Stimulated activated CD8-positive, alpha-beta memory T cell treated with anti-CD3 and anti-CD28 coated beads, Interleukin-4, amount 100 ng/mL, for 24 hours (primary cell): ENCODE measurements at regions not wholly inside any gene's neighbourhood (a gene's known extent, or its start where the extent isn't known, plus 50 kb on each side); places are given as distances from the start of the nearest gene placed in this dataset.

Experiments
- DNase-seq: peaks from one replicate; pipeline ENCODE4 v3.0.0-alpha.2; 2020; ENCODE audit warnings: low read depth

DNA sequence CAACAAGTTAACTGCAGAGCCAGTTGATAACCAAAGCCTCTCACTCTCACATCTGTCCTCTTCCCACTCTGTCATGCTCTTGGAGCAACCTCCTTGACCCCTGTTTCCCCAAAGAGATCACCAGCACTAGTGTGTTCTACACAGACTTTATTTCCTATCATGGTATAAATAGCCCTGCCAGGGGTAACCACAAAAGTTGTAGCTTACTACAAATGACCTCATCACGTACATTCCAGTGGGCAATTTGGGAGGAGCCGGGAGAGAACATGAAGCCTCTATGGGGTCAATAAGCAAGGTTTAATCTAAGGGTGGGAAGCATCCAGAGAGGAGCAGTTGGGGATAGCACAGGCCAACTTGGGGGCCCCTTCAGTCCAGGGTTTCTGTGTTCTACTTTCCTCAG lies 186.5 kb downstream of the KCNA5 start:
- DNase-seq, result no peak

DNA sequence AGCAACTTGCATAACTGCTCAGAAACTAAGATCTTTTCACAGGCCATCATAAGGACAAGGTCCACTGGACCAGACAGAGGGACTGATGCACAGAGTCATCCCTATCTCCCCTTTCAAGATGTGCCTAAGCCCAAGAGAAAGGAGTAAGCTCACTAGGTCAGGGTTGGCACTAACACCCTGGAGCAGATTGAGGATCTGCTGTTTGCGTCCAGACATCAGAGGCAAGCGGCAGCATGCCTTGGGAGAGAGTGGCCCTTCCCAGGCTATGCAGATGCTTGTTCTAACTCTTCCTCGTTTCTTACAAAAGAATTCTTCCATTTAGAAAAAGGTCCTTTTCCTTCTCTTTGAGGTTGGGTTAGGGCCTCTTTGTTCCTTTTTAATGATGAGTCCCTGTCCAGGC lies 187.2 kb downstream of the KCNA5 start:
- no peak for DNase-seq

DNA sequence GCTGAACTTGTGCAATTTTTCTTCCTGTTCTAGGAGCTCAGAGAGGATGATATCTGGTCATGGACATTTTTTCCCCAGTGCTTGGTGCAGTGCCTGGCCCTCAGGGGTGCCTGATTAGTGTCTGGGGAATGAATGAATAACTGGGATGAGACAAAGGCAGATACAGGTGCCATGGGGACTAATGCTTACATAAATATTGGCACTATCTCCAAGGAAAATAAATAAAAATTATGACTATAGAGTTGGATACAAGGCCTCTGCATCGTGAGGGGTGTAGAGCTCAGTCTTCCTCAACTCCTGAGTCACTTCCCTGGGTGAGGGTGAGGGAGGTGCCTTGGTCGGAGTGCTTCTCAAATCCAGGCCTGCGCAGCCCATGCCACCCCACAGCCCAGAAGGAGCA lies 188.6 kb downstream of the KCNA5 start:
- DNase-seq, result no peak

DNA sequence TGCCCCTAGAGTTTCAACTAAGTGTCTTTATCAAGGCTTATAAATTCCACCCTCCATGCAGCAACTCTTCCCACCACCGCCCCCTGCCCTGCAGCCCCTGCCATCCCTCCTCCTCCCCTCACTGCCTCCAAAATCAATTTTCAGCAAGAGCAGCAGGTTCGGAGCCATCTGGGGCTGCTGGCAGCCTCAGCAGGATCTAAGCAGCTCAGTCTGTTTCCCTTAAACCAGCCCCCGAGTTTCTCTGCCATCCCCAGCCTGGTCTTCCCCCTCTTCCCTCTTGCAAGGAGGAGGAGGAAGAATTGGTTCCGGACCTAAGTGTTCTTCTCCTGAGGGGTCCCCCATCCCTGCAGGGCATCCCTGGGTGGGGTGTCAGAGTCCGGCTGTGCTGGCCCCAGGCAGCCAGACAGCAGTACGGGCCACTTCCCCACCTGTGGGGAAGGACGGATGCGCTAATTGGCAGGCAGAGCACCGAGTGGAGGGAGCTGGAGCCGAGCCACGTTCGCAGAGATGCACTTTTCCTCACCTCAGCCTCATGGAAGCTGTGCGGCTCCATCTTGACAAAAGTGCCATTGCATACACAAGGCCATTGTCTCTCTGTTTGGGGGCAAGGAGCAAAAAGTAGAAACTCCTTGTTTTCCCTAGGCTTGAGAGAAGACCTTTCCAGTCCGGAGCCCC lies 189.3 kb downstream of the KCNA5 start:
- DNase-seq, result no peak

DNA sequence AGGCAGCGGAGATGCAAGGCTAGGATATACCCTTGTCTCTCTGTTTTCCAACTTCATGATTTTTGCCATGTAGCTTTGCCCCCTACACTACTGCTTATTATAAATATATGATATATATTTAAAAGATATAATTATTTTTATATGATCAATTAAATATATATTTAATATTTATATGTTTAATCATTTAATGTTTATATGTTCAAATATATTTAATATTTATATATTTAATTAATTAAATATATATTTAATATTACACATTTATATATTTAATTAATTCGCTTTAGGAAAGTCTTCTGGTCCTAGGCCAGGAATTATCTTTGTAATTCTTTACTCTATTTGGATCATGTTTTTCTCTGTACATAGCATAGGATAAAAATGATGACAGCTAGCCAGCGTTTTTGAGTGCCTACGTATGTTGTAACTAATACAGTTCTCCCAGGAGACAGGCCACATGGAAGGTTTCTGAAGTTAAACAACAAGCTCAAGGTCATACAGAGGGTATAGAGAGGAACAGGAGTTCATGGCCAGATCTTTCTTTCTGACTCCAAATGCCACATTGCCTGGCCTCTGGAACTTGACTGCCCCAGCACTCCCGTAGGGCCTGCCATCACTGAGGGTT lies 192.5 kb downstream of the KCNA5 start:
- no peak for DNase-seq

DNA sequence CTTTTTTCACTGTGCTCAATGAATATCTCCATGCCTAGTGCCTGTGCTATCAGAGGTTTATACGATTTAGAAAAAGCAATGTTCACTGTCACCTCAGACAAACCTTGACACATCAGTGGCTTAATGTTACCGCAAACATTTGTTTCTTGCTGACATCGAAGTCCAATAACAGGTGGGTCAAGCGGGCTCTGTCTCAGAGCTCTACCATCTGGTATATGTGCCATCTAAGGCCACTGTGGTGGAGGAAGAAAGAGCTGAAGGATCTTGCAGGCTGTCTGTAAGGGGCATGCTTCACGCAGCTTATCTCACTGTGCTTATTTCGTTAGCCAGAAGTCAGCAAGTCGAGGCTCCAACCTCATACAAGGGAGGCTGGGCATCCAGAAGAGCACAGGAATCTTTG lies 189.5 kb upstream of the NTF3 start:
- DNase-seq, result no peak

DNA sequence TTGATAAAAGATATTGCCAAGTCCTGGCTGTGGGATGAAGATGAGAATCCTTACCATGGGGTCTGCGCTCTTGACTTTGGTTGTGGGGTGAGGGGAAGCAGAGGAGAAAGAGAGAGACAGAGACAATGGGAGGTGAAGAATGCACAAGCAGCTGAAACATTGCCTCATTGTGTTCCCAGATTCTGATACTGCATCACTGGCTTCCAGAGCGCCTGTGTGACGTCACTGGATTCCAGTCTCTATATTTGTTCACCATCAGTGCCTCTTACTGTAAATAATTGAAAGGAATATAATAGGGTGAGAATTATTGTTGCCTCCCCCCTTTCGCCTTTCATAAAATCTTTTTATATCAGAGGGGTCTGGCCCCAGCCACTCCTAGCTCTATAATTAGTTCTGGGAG lies 188.9 kb upstream of the NTF3 start:
- no peak for DNase-seq

DNA sequence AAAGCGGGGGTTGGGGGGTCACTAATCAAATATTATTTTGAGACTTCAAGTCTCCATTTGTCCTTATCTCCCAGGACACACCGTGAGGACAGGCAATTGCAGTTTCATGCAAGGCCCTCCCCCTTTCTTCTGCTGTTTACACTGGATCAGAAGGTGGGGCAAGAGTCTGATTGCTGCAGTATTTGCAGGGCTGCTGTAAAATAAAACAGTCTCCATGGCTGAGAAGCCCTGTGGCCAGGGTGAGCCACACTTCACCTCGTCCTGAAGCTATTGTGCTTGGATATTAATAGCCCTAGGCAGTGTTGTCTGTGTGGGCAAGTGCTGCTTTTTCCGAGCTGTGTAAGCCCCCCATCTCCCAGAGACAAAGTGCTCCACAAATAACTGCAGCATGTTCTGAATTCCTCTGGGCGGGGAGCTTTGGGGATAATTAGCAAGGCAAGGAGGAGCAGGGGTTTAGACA lies 187.4 kb upstream of the NTF3 start:
- DNase-seq, result no peak

DNA sequence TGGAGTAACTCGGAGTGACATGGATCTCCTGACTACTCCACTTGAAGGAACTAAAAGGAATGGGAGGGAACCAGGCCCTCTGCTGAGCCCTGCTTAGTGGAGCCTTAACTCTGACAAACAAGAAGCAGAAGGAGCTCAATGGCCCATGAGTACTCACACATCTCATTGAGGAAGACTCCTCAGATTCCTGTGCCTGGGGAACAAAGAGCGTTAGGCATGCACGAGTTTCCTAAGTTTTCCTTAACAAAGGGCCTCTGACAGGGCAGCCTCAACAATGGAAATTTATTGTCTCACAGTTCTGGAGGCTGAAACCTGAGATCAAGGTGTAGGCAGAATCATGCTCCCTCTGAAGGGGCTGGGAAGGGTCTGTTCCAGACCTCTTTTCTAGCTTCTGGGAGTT lies 185.7 kb upstream of the NTF3 start:
- no peak for DNase-seq

DNA sequence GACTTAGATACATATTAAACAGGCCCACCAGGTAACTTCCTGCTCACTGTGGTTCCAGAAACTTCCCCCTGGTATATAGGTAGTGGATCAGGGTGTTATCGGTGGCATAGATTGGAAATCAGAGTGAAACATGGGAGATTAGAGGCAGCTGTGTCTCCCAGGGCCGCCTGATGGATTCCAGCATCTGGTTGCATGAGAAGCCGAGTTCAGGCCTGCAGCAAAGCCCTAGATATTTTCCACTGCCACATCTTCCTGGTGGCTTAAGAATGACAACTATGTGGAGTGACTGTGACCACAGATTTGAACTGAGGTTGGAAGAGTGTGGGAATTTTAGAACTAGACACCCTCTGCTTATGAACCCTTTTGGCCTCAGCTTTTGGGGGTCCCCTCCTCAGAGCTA lies 184.8 kb upstream of the NTF3 start:
- no peak for DNase-seq

DNA sequence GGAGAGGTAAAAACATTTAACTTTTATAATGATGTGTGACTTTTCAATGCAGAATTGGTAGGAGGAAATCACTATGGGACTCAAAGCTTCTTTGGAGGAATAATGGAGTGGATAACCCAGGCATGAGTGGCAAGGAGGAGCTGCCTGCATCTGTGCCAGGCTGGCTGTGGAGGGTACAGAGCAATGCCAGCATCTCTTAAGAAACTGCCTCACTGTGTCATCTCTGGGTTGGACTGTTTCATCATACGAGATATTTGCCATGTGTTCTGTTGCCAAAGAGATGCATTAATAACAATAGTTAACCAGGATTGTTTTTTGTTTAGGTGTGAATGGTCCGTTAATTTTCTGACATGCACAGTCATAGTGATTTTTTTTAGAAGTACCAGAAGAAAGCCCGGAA lies 183.7 kb upstream of the NTF3 start:
- no peak for DNase-seq

DNA sequence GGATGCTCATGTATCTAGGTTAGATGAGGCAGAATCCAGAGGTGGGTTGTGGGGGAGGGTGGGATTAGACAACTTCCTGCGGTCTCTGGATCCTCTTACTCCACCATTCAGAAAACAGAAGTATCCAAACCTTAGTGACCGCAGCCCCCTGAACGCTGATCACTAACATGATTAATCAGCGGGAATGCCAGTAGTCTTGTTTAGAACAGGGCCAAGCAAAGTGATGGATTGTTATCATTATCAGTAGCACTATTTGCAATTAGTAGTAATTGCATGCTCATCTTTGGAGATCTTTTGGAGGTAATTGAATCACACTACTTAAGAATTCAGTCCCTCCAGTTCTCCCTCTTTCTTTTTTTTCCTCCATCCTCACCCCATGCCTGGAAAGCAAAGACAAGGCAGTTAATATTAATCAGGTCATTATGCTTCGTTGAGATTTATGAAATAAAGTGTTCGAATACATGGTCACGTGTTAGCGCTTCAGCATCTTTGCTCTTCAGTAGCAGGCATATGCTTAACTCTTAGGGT lies 182.8 kb upstream of the NTF3 start:
- DNase-seq, result no peak

DNA sequence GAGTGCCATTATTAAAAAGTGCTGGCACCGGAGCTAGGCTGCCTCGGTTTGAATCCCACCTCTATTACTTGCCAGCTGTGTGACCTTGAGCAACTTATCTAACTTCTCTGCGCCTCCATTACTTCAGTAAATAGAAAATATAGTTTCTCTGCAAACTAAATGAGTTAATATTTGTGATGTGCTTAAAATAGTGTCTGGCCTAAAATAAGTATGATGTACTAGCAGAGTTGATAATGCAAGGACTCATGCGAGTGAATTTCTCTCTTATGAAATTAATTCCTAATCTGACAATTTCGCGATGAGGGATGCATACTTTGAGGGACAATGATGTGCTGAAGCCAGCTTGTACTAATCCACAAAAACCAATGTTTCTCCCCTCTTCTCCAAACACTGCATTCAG lies 180.8 kb upstream of the NTF3 start:
- DNase-seq, result no peak

DNA sequence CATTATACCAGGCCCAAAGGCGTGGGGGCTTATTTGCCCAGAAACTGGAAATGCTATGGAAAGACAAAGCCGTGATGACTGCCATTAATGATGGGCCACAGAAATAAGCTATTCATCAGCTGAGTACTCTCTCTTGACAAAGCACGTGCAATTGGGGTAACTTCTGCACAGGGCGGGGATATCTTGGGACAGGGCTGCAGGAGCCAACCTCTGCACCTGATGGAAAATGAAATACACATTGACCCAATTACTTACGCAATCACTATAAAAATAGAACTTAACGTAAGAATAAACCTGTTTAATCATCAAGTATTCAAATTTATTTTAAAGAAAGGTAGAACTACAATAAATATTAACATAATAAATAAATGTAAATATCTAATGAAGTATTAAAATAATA lies 180.1 kb upstream of the NTF3 start:
- DNase-seq, result no peak

DNA sequence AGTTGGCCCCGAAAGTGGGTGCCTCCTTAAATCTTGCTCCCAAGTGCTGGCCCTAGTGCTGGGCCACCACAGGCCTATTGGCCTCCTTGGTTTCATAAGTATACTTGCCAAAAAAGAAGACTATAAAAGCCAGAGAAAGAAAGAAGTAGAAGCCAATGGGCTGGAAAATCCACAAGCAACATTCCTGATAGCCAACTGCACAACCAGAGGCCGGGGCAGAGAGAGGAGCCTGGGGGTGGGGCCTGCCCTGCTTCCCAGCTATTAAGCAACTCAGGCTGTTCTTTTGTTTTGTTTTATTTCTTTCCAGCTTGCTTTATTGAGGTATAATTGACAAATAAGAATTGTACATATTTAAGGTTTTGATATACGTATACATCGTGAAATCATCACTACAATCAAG lies 177.2 kb upstream of the NTF3 start:
- DNase-seq, result no peak

DNA sequence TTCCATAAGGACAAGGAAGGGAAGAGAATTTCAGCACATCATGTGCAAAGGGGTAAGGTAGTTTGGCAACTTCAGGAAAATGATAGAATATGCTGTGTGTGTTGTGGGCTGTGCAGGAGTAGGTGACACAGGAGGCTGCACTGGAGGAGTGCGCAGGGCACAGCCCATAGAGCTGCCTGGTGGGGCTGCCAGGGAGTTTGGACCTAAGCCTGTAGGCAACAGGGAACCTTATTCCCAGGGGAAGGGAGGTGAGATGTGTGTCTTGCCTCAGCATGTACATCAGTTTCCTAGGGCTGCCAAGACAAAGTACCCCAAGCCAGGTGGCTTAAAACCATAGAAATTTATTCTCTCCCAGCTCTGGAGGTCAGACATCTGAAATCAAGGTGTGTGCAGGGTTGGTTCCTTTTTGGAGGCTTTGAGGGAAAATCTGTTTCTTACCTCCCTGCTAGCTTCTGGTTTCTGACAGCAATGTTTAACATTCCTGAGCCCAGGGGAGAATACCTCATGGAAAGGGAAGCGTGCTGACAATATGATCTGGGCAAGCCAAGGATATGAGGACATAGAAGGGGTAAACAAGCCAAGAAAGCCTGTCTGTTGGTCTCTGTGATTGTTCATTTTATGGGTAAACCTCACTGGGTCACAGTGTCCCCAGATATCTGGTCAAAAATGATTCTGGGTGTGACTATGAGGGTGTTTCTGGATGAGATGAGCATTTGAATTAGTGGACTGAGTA lies 174.0 kb upstream of the NTF3 start:
- DNase-seq, result no peak

DNA sequence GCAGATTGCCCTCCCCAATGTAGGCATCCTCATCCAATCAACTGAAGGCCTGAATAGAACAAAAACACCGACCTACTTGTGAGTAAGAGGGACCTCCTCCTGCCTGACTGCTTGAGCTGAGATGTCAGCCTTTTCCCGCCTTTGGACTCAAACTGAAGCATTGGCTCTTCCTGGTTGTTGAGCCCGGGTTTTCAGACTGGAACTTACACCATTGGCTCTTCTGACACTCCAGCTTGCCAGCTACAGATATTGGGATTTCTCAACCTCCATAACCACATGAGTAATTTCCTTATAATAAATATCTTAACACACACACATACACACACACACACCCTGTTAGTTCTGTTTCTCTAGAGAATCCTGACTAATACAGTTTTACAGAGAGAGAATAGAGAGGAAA lies 173.4 kb upstream of the NTF3 start:
- no peak for DNase-seq

DNA sequence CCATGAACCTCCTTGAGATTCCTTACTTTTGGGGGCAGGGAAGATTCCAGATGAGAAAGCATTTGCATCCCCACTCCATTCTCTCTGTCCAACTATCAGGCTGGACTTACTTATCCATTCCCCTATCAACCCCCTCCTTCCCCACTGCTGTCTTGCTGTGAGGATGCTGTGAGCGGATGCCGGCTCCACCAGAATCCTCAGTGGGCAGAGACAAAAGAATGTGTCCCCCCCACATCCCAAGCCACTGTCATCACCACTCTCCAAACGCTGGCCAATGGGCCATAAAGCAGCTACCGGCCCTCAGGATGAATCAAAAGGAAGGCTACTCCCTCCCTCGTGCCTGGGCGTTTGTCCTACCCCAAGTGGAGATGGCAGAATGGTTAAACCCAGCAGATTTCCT lies 173.0 kb upstream of the NTF3 start:
- no peak for DNase-seq

DNA sequence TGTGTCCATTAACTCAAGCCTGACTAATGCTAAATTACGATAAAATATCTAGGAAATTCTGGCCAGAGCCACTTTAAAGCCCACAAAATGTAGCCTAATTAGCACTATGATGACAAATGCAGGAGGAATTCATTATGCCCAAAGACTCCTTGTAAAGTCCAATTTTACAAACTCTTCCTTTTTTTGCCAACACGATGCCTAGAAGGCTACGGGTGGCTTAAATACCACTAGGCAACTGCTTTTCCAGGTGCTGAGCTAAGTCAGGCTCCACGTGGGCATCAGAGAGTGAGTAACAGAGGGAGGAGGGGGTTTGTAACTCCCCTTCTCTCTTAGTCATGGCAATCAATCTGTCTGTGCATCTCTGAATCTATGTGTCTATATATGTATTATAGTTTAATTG lies 172.4 kb upstream of the NTF3 start:
- DNase-seq, result no peak

DNA sequence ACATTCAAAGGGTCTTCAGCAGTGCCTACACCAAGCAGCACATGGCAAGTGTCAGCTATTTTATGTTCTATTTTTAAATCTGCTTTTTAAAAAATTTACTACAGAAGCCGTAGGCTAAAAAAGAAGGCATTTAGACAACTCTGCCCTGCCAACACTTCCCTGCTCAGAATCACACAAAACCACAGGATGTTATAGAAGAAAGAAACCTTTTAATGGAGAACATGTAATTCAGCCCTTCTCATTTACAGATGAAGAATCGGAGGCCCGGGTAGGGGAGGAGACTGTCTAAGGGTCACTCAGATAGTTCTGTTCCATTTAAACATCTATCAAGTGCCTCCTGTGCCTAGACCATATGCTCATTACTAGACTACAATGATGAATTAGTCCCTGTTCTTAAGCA lies 171.8 kb upstream of the NTF3 start:
- no peak for DNase-seq

DNA sequence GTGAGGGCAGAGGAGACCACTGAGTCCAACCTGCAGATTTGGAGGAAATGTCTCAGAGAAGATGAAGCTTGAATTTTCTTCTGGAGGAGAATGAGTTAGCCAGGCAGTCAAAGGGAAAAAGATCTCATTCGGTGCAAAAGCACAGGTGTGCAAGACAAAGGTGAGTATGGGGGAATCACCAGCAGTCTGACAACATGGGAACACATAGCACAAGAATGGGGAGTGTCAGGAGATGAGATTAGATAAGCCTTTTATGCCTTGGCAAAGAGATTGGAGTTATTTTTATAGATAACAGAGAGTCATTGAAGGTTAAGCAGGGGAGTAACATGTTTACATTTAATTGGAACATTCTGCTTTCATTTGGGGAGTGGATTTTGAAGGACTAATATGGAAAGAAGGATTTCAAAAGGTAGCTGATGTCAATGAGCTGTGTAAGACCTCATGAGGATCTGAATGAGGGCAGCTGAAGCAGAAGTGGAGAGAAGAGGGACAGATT lies 171.3 kb upstream of the NTF3 start:
- no peak for DNase-seq

DNA sequence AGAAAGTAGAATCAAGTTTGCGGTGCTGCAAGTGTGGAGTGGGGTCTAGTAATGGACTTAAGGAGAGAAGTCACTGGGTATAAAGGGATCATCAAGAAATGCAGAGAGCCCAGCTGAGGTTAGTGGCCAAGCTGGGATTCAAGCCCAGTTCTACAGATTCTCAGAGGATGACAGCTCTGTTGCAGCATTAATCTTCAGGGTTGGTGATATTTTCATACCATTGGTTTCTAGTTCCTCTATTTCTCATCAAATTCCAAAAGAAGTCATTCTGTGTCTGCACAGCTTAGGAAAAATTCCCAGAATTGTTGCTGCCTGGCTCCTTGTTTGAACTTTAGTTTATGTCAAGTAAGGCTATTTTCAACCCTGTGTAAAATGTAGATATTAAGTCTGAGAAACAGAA lies 169.5 kb upstream of the NTF3 start:
- DNase-seq, result no peak

DNA sequence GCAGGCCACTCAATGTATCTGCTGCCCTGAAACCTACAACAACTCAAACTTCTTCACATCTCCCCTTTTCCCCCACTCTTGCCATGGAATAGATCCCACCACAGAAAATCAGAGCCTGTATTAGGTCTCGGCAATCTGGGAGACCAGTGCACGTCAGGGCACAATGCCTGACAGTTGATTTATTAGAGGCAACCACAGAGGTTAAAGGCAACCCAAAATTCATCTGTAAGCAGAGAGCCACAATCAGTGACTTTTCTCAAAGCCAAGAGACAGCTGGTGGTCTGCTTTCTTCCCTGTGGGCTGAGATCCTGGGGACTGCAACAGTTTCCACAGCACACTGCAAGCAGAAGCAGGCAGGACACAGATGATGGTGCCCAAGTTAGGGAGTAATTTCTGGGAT lies 169.0 kb upstream of the NTF3 start:
- DNase-seq, result no peak
